ENCODE measurements at regions not wholly inside any gene's neighbourhood (a gene's known extent, or its start where the extent isn't known, plus 50 kb on each side); places are given as distances from the start of the nearest gene placed in this dataset.

DNA sequence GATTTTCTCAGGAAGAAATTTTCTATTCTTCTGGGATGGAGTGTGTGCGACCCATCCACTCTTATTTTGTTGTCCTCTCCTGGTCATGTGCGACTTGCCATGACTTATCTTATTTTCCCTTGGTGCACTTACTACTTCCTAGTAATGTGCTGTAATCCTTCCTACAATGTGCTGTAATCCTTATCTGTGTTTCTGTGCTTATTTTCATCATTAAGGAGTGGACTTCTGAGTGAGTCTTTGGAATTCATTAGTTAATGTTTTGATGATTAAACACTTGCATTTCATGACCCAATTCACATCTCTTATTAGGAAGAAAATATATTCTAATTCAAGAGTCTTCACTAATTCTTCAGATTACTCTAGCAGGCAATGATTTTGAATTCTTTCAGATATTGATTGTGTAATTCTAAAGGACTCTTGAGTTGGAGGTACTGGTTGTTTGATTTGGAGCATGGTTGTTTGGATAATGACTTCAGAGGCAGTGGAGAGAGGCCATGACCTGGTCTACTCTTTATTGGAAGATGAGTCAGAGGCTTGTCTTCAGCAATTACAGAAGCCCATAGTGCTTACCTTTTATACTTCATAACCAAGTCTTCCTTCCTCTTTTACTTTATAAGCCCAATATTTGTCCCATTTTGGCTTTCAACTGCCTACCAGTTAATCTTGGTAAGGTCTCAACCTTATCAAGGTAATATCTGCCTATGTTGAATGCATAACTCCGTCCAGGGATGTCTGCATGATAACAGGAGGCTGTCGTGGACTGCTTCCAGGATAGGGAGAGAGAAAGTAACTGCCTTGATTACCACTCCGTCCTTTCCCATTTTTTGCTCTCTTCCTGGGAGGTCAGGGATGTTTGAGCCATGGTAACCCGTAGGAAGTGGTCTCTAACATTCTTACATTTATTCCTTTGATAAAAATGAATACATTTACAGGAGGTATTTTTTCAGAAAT lies 278.3 kb upstream of the SP8 start:
- no peaks in the 10 kb centered on the region for H3K27me3 ChIP-seq (ENCODE audit: insufficient read depth, low read length)
- RAD21 ChIA-PET (ENCODE audit: low non-redundant PET in 1 of 2, low total read pairs in 2 of 2, uncharacterized antibody in 2 of 2, unreplicated experiment in 2 of 2) = no interaction called here
- no peaks in the 10 kb centered on the region for H3K9me3 ChIP-seq (ENCODE audit: control insufficient read depth in 1 of 2, insufficient read depth in 1 of 2, low read depth in 1 of 2, low read length in 2 of 2)
- intact Hi-C loops (cut with micrococcal nuclease) = no loop called here
- DNase-seq (ENCODE audit: low read depth, low spot score) (no peak), ATAC-seq (peak; percentile 69)
- H3K9me2 ChIP-seq (ENCODE audit: insufficient read depth) = no peaks in the 10 kb centered on the region
- H3K4me2 ChIP-seq (ENCODE audit: low read length) = peak overlapping the region; percentile 32
- H3K36me3 ChIP-seq (ENCODE audit: control insufficient read depth in 1 of 2, insufficient read depth in 2 of 2, low read length in 2 of 2) = no peaks in the 10 kb centered on the region
- H4K20me1 ChIP-seq (ENCODE audit: insufficient read depth) = no peaks in the 10 kb centered on the region
- no peak overlapping the region for H3K4me3 ChIP-seq (replicated peaks in 1 of 2; ENCODE audit: low read depth in 1 of 2, low read length in 2 of 2)
- no peak overlapping the region for H3K9ac ChIP-seq (ENCODE audit: low read length)
- CTCF ChIA-PET = no interaction called here
- H3K4me1 ChIP-seq (ENCODE audit: control insufficient read depth in 1 of 2, insufficient read depth in 2 of 2, low read length in 2 of 2) = peaks cover 5 to 10% of the 10 kb centered on the region in 2 experiments; a peak in 3 of 4 replicates
- H3K27ac ChIP-seq (ENCODE audit: low read depth, low read length) = no peak overlapping the region
- H3K79me2 ChIP-seq (ENCODE audit: insufficient read depth, low read length) = no peaks in the 10 kb centered on the region
- no TSS peak for BruUV-seq (replicated peaks)
- H2AFZ ChIP-seq (ENCODE audit: low read depth, low read length, poor library complexity, severe bottlenecking) = no peak overlapping the region
- TF ChIP-seq SP1 (IDR thresholded peaks at IDR 0.05; ENCODE audit: low read depth) (0 out of 2 replicates have a peak, but pooled peaks have one; percentile 20), CEBPB (IDR thresholded peaks at IDR 0.05; ENCODE audit: low read depth) (peak; percentile 52; the same call in 1 of the 2 replicates), POLR2A (IDR thresholded peaks at IDR 0.05; ENCODE audit: borderline replicate concordance, extremely low read depth, insufficient read depth, insufficient read length) (no peak)
- POLR2A ChIA-PET = no interaction called here

DNA sequence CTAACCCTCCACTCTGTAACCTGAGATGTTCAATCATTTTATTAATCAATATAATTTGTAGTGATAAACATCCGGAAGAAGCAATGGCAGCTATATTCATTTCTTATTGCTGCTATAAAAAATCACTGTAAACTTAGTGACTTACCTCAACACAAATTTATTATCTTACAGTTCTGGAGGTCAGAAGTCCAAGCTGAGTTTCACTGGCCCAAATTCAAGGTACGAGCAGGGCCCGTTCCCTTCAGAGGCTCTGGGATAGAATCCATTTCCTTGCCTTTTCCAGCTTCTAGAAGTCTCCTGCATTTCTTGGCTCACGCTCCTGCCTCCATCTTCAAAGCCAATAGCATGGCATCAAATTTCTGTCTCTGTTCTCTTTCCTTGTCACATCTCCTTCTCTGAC lies 279.5 kb upstream of the SP8 start:
- Histone ChIP-seq H3K4me1 (ENCODE audit: control insufficient read depth in 1 of 2, insufficient read depth in 2 of 2, low read length in 2 of 2) (peaks cover 5 to 10% of the 10 kb centered on the region in 2 experiments; a peak in 3 of 4 replicates), H3K79me2 (ENCODE audit: insufficient read depth, low read length) (no peaks in the 10 kb centered on the region), H3K27me3 (ENCODE audit: insufficient read depth, low read length) (no peaks in the 10 kb centered on the region), H2AFZ (ENCODE audit: low read depth, low read length, poor library complexity, severe bottlenecking) (no peak overlapping the region), H3K9ac (ENCODE audit: low read length) (no peak overlapping the region), H4K20me1 (ENCODE audit: insufficient read depth) (no peaks in the 10 kb centered on the region), H3K36me3 (ENCODE audit: control insufficient read depth in 1 of 2, insufficient read depth in 2 of 2, low read length in 2 of 2) (no peaks in the 10 kb centered on the region), H3K4me3 (replicated peaks in 1 of 2; ENCODE audit: low read depth in 1 of 2, low read length in 2 of 2) (no peak overlapping the region), H3K9me3 (ENCODE audit: control insufficient read depth in 1 of 2, insufficient read depth in 1 of 2, low read depth in 1 of 2, low read length in 2 of 2) (no peaks in the 10 kb centered on the region), H3K27ac (ENCODE audit: low read depth, low read length) (no peak overlapping the region), H3K9me2 (ENCODE audit: insufficient read depth) (no peaks in the 10 kb centered on the region), H3K4me2 (ENCODE audit: low read length) (no peak overlapping the region)
- ATAC-seq = no peak
- RAD21 ChIA-PET (ENCODE audit: low non-redundant PET in 1 of 2, low total read pairs in 2 of 2, uncharacterized antibody in 2 of 2, unreplicated experiment in 2 of 2) = no interaction called here
- POLR2A ChIA-PET = no interaction called here
- BruUV-seq (replicated peaks) = no TSS peak
- TF ChIP-seq ZNF274 (IDR thresholded peaks at IDR 0.05; ENCODE audit: low read depth, low read length) (no peak), POLR2A (IDR thresholded peaks at IDR 0.05; ENCODE audit: borderline replicate concordance, extremely low read depth, insufficient read depth, insufficient read length) (no peak), EZH2phosphoT487 (IDR thresholded peaks at IDR 0.05; ENCODE audit: borderline replicate concordance) (no peak), ELF1 (IDR thresholded peaks at IDR 0.05; ENCODE audit: borderline replicate concordance, low read depth) (no peak), ATF3 (IDR thresholded peaks at IDR 0.05) (no peak), CBX3 (IDR thresholded peaks at IDR 0.05; ENCODE audit: low read depth) (no peak), SRF (IDR thresholded peaks at IDR 0.05; ENCODE audit: low read depth) (no peak), EZH2 (IDR thresholded peaks at IDR 0.05) (no peak), SP1 (IDR thresholded peaks at IDR 0.05; ENCODE audit: low read depth) (no peak), TCF7L2 (IDR thresholded peaks at IDR 0.05; ENCODE audit: borderline replicate concordance, extremely low read depth, insufficient read depth, insufficient read length) (no peak), POLR2AphosphoS5 (IDR thresholded peaks at IDR 0.05; ENCODE audit: low read depth, low read length) (no peak), ZFX (IDR thresholded peaks at IDR 0.05) (no peak)
- TF ChIP-seq, protein P1, sequence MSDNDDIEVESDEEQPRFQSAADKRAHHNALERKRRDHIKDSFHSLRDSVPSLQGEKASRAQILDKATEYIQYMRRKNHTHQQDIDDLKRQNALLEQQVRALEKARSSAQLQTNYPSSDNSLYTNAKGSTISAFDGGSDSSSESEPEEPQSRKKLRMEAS (IDR thresholded peaks at IDR 0.05) = no peak
- CTCF ChIA-PET = no interaction called here
- intact Hi-C loops (cut with micrococcal nuclease) = no loop called here
- no peak for DNase-seq (ENCODE audit: low read depth, low spot score)

Measured in HCT116 (cell line).